Cardiac fibroblast (primary cell): ENCODE measurements at regions not wholly inside any gene's neighbourhood (a gene's known extent, or its start where the extent isn't known, plus 50 kb on each side); places are given as distances from the start of the nearest gene placed in this dataset.
A peak's percentile ranks its signal among the peaks of the same experiment; 100 is the strongest.
"Not testable (repeated sequence)": the region's sequence is repeated elsewhere in the genome, so short reads cannot be mapped to it uniquely, and the experiment has no call there.

Experiments
- DNase-seq, 2 donors: peaks; one replicate each; pipeline versions ENCODE4 v3.0.0 to v3.0.0-alpha.2; 2010; ENCODE audit warnings: low read depth in 2 of 2
- H3K4me3 ChIP-seq, 2 donors: replicated peaks in 1 of 2; 1 replicate in 1 of 2; 2 replicates in 1 of 2; pipeline ENCODE4 v1.5.1; 2011; ENCODE audit warnings: low read depth in 2 of 2, low read length in 2 of 2, mild to moderate bottlenecking in 2 of 2, moderate library complexity in 1 of 2
- CTCF ChIP-seq: IDR thresholded peaks from one replicate; pipeline ENCODE4 v1.5.1; 2011; ENCODE audit warnings: low read depth, mild to moderate bottlenecking, low read length, inconsistent platforms

DNA sequence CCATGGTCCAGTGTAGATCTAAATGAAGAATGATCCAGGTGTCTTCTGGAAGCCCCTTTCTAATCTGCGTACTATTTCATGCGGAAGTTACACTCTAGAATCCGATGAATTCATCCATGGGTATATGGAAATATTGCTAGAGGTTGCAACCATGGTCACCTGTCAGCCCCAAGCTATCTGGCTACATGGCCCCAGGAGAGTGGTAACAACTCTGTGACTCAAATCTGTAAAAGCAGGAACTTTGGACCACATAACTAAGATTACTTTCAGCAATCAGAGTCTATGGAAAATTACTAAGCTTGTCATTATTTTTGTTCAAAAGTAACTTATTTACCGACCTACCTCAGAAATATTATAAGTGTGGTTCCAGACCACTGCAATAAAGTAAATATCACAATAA is 150.6 kb upstream of the MED14 start:
- TF ChIP-seq CTCF, result no peak
- DNase-seq, result no peak
- no peak overlapping the region for H3K4me3 ChIP-seq

- DNase-seq, result peak in 1 of 2 donors; percentile 13
- TF ChIP-seq CTCF, result no peak
- no peak overlapping the region for H3K4me3 ChIP-seq
These were observed 152.1 kb upstream of the MED14 start for GRCh38 chrX:40887476-40887875.

GRCh38 chrX:40891798-40892197 is 156.5 kb upstream of the MED14 start:
- no peak for TF ChIP-seq CTCF
- H3K4me3 ChIP-seq, result no peak overlapping the region
- no peak for DNase-seq

GRCh38 chrX:40893251-40893910 is 158.0 kb upstream of the MED14 start:
- no peak overlapping the region for H3K4me3 ChIP-seq
- no peak for TF ChIP-seq CTCF

DNA sequence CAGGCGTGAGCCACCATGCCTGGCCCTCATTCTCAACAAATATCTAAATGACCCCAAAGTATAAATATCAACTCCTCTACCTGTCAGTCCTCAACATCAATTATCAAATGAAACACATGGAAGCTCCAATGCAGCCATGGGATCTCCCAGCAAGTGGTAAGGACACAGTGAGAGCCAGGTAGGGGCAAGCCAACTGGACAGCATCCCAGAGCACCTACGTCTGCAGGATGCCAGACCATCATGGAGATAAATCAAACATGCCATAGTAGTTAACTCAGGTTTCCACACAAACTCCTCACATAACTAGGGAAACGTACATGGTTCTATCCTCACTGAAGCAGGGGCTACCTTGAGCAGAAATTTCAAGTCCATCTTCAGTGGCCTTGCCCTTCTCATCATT is 159.9 kb upstream of the MED14 start:
- TF ChIP-seq CTCF, result no peak
- no peak overlapping the region for H3K4me3 ChIP-seq
- no peak for DNase-seq

More at GRCh38 chrX:40893251-40893910, 158.0 kb upstream of the MED14 start:
- DNase-seq, result peak; percentile 40 to 55

GRCh38 chrX:40897718-40898270 is 162.5 kb upstream of the MED14 start:
- H3K4me3 ChIP-seq, result no peak overlapping the region
- no peak for DNase-seq
- TF ChIP-seq CTCF, result no peak

DNA sequence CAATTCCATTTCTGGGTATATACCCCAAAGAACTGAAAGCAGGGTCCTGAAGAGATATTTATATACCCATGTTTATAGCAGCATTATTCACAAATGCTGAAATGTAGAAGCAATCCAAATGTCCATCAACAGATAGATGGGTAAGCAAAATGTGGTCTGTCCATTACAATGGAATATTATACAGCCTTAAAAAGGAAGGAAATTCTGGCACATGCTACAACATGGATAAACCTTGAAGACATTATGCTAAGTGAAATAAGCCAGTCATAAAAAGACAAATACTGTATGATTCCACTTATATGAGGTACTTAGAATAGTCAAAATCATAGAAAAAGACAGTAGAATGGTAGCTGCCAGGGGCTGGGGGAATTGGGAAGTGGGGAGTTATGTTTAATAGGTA is 169.4 kb upstream of the MED14 start:
- H3K4me3 ChIP-seq, DNase-seq: not testable (repeated sequence)
